Sigmoid colon (tissue), 6 donors: ENCODE measurements at regions not wholly inside any gene's neighbourhood (a gene's known extent, or its start where the extent isn't known, plus 50 kb on each side); places are given as distances from the start of the nearest gene placed in this dataset.

Experiments
- DNase-seq: peaks from one replicate; pipeline ENCODE4 v3.0.0-alpha.2; 2019
- H3K27ac ChIP-seq, 4 donors: fragments of 200-600 bp; sonication (generic); one replicate each; pipeline ENCODE4 v1.5.1; 2016 to 2019; ENCODE audit warnings: mild to moderate bottlenecking in 1 of 4
- H3K27me3 ChIP-seq, 3 donors: fragments of 200-600 bp; sonication (generic); one replicate each; pipeline ENCODE4 v1.5.1; 2019; ENCODE audit warnings: mild to moderate bottlenecking in 1 of 3
- H3K36me3 ChIP-seq, 4 donors: fragments of 200-600 bp; sonication (generic); one replicate each; pipeline ENCODE4 v1.5.1; 2016 to 2019
- H3K4me1 ChIP-seq, 4 donors: fragments of 200-600 bp; sonication (generic); one replicate each; pipeline ENCODE4 v1.5.1; 2017 to 2019
- H3K4me3 ChIP-seq, 4 donors: fragments of 200-600 bp; sonication (generic); one replicate each; pipeline ENCODE4 v1.5.1; 2017 to 2019; ENCODE audit warnings: mild to moderate bottlenecking in 2 of 4, moderate library complexity in 1 of 4
- H3K9me3 ChIP-seq, 4 donors: fragments of 200-600 bp in 3 of 4; sonication (generic) in 3 of 4; one replicate each; pipeline versions ENCODE4 v1.5.1 to v1.6.1; 2013 to 2019
- EP300 ChIP-seq, 4 donors: sonication (generic); formaldehyde crosslinking; IDR thresholded peaks; one replicate each; pipeline ENCODE4 v1.6.1; 2017; ENCODE audit warnings: antibody characterized with exemption in 4 of 4
- POLR2A ChIP-seq, 2 donors: fragments of 450-650 bp; IDR thresholded peaks; one replicate each; pipeline ENCODE4 v1.6.1; 2016; ENCODE audit warnings: antibody characterized with exemption in 2 of 2, mild to moderate bottlenecking in 2 of 2, moderate library complexity in 2 of 2
- POLR2AphosphoS5 ChIP-seq, 4 donors: sonication (generic); formaldehyde crosslinking; IDR thresholded peaks; one replicate each; pipeline ENCODE4 v1.6.1; 2017; ENCODE audit warnings: antibody characterized with exemption in 4 of 4
- WGBS, 2 donors: extraction: QIAGEN DNeasy Blood & Tissue Kit; methylation state at CpG; one replicate each; pipeline ENCODE4 v1.1.7; 2013; 5-methylcytosine and 5-hydroxymethylcytosine counted together
- intact Hi-C: fragments of 100-400 bp; cut with DNase I; formaldehyde crosslinking; loops from one replicate; pipeline ENCODE4 v1.15.1; 2023
- TF ChIP-seq, protein P1 (sequence below), 4 experiments: fragments of 450-650 bp in 3 of 4; fragments of 200-600 bp in 1 of 4; IDR thresholded peaks; one replicate each; pipeline ENCODE4 v1.5.1; 2016 to 2019; ENCODE audit warnings: antibody characterized with exemption in 4 of 4, mild to moderate bottlenecking in 3 of 4, moderate library complexity in 2 of 4
- donor health status: healthy with polysubstance abuse.
- donor health status: healthy.

DNA sequence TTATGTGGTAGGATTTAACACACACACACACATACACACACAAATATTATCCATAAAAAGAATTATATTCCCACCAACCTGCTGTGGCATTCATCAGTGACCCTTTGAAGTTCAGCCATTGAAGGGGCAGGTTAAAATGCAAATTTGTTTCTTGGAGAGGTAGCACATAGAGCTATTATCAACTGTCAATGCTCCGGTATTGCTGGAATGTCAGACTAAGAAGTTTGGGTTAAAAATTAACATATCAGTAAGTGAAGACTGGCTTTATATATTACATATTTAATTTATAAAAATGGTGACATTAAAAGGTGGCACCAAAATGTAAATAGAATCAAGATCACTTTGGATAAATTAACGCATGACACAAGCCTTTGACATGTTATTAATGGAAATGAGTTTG is 207.3 kb downstream of the DAD1 start:
- intact Hi-C loops, result no loop called here
- Histone ChIP-seq H3K27ac (no peak overlapping the region), H3K9me3 (no peaks in the 10 kb centered on the region), H3K4me3 (no peak overlapping the region), H3K27me3 (no peaks in the 10 kb centered on the region), H3K36me3 (no peaks in the 10 kb centered on the region), H3K4me1 (peaks cover 0 to 19% (median 13%) of the 10 kb centered on the region in 4 donors)
- WGBS, 2 donors, result 76 to 88% methylated on average over 2 of the region's 2 CpGs
- TF ChIP-seq EP300 (IDR thresholded peaks at IDR 0.05) (no peak), POLR2AphosphoS5 (IDR thresholded peaks at IDR 0.05) (no peak), POLR2A (IDR thresholded peaks at IDR 0.05) (no peak)
- TF ChIP-seq, protein P1, sequence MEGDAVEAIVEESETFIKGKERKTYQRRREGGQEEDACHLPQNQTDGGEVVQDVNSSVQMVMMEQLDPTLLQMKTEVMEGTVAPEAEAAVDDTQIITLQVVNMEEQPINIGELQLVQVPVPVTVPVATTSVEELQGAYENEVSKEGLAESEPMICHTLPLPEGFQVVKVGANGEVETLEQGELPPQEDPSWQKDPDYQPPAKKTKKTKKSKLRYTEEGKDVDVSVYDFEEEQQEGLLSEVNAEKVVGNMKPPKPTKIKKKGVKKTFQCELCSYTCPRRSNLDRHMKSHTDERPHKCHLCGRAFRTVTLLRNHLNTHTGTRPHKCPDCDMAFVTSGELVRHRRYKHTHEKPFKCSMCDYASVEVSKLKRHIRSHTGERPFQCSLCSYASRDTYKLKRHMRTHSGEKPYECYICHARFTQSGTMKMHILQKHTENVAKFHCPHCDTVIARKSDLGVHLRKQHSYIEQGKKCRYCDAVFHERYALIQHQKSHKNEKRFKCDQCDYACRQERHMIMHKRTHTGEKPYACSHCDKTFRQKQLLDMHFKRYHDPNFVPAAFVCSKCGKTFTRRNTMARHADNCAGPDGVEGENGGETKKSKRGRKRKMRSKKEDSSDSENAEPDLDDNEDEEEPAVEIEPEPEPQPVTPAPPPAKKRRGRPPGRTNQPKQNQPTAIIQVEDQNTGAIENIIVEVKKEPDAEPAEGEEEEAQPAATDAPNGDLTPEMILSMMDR (IDR thresholded peaks at IDR 0.05), result no peak
- no peak for DNase-seq

DNA sequence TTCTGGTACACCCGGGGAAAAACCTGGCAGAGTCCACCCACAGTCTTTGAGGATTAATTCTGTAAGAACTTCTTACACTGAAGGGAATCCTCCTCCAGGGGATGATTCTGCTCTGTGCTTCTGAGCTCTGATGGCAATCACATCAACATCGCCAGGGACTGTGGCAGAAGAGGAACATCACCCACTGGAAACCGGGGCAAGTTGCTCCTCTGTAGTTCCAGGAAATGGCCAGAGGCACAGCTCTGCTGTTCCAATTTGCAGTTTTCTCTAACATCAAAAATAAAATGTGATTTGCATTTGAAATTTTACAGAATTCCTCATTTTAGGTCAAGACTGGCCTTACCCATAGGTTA is 207.6 kb downstream of the DAD1 start:
- 64 to 81% methylated on average over 3 of the region's 3 CpGs for WGBS, 2 donors
- intact Hi-C loops, result no loop called here
- DNase-seq, result no peak
- Histone ChIP-seq H3K4me3 (no peak overlapping the region), H3K4me1 (peaks cover 0 to 19% (median 13%) of the 10 kb centered on the region in 4 donors), H3K27ac (peak overlapping the region in 2 of 4 donors; percentile 13 to 63), H3K9me3 (no peaks in the 10 kb centered on the region), H3K27me3 (no peaks in the 10 kb centered on the region), H3K36me3 (no peaks in the 10 kb centered on the region)
- TF ChIP-seq POLR2A (IDR thresholded peaks at IDR 0.05) (no peak), EP300 (IDR thresholded peaks at IDR 0.05) (no peak), POLR2AphosphoS5 (IDR thresholded peaks at IDR 0.05) (no peak)
- TF ChIP-seq, protein P1 (IDR thresholded peaks at IDR 0.05), result no peak

DNA sequence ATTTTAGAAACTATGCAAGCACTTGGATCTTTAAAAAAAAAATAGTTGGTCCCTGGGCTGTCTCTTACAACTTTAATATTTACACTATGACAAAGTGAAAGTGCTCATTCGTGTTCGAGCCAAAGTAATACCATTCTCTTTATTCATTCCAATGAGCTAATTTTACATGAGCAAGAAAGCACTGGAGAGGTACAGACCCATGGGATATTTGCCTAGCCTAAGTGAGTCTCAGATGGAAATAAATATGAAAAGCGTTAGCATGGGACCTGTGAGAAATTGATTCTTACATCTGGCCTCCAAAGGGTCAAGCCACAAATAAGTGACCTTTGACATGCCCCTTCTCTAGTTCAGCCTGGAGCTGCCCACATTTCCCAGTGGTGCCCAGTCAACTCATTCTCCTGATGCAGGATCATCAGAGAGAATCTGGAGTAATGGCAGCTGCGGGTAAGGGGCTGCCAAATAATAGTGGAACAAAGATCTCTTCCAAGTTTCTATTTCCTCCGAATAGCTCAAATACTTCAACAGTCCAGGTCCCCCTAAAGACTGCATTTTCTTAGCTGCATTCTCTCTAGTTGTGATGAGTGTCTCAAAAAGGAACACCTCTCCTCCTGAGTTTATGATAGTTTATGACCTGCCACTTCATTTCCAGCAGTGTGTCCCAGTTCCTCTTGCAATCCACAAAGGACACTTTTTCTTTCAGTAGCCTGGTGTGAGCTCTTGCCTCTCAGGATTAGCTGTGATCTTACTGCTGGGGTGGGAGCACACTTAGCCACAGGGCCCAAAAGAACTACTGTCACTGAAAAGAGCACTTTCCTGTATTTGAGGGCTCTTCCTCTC is 208.2 kb downstream of the DAD1 start:
- H3K9me3 ChIP-seq, result no peaks in the 10 kb centered on the region
- WGBS, 2 donors, result 60 to 68% methylated on average over 5 of the region's 5 CpGs
- peaks cover 0 to 19% (median 13%) of the 10 kb centered on the region in 4 donors for H3K4me1 ChIP-seq
- peak overlapping the region in 1 of 4 donors; percentile 10 for H3K4me3 ChIP-seq
- no peak for TF ChIP-seq POLR2AphosphoS5 (IDR thresholded peaks at IDR 0.05)
- TF ChIP-seq, protein P1 (IDR thresholded peaks at IDR 0.05), result no peak
- TF ChIP-seq POLR2A (IDR thresholded peaks at IDR 0.05), result no peak
- no peak for TF ChIP-seq EP300 (IDR thresholded peaks at IDR 0.05)
- H3K27me3 ChIP-seq, result no peaks in the 10 kb centered on the region
- H3K36me3 ChIP-seq, result no peaks in the 10 kb centered on the region
- no peak for DNase-seq
- H3K27ac ChIP-seq, result peak overlapping the region in 2 of 4 donors; percentile 13 to 63
- intact Hi-C loops, result no loop called here

DNA sequence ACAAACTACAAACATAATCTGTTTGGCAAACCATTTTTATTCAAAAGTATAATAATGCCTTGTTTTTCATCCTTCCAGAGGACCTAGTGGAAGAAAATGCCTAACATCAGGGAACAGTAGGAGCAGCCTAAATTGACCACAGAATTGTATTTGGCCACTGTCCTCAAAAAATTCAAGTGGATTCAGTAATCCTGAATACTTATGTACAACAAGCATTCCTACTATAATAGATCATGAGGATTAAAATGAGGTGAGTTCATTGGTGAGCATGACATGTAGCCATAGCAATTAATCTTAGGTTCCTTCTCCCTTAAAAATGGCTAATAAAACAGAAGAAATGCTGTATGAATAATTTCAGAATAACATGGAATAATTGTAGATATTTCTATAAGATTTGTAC is 209.3 kb downstream of the DAD1 start:
- Histone ChIP-seq H3K27ac (peak overlapping the region in 1 of 4 donors; percentile 63), H3K9me3 (no peaks in the 10 kb centered on the region), H3K27me3 (no peaks in the 10 kb centered on the region), H3K4me1 (peaks cover 0 to 19% (median 13%) of the 10 kb centered on the region in 4 donors), H3K36me3 (no peaks in the 10 kb centered on the region), H3K4me3 (no peak overlapping the region)
- TF ChIP-seq POLR2AphosphoS5 (IDR thresholded peaks at IDR 0.05), result no peak
- no peak for TF ChIP-seq EP300 (IDR thresholded peaks at IDR 0.05)
- TF ChIP-seq, protein P1 (IDR thresholded peaks at IDR 0.05), result no peak
- TF ChIP-seq POLR2A (IDR thresholded peaks at IDR 0.05), result no peak
- intact Hi-C loops, result loop anchor here (5.0 kb wide), 1 partner anchor 62 kb away; no protein-coding TSS in a partner anchor
- DNase-seq, result no peak
